ENCODE measurements at regions not wholly inside any gene's neighbourhood (a gene's known extent, or its start where the extent isn't known, plus 50 kb on each side); places are given as distances from the start of the nearest gene placed in this dataset.

- CTCF ChIA-PET: no interaction called here
- no peaks in the 10 kb centered on the region for H3K9me3 Mint-ChIP-seq
- POLR2A ChIA-PET: no interaction called here
- no peak for DNase-seq
- no peaks in the 10 kb centered on the region for H3K36me3 Mint-ChIP-seq (ENCODE audit: low read depth)
- no peak overlapping the region for H3K4me3 Mint-ChIP-seq
- no peak overlapping the region for H3K27ac Mint-ChIP-seq
- H3K27me3 Mint-ChIP-seq: peaks cover 2% of the 10 kb centered on the region
- no peaks in the 10 kb centered on the region for H3K4me1 Mint-ChIP-seq
Measured at GRCh38 chr5:172573986-172574870, 66.8 kb upstream of the NEURL1B start.

GRCh38 chr5:172573120-172573882, 67.8 kb upstream of the NEURL1B start:
- CTCF ChIA-PET: no interaction called here
- Mint-ChIP-seq H3K9me3 (no peaks in the 10 kb centered on the region), H3K36me3 (ENCODE audit: low read depth) (no peaks in the 10 kb centered on the region)

DNA sequence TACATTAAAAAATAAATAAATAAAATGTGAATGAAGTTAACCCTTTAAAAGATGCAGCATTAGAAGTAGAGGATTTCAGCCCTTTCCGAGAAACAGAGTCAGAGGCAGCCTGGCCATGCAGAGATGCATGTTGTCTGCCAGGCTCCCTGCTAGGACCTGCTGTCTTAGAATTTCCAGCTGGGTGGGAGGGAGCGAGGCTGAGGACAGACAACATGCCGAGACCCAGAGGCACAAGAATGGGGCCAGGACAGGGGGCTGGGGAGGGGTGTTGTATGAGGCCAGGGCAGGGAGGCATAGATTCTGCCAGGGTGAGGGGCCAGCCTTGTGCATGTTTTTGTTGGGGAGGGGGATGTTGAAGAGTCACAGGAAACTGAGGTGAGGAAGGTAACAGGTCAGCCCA, 68.6 kb upstream of the NEURL1B start:
- DNase-seq: no peak
- ChIA-PET CTCF (no interaction called here), POLR2A (no interaction called here)
- H3K4me3 Mint-ChIP-seq: no peak overlapping the region
- H3K4me1 Mint-ChIP-seq: no peaks in the 10 kb centered on the region
- no peaks in the 10 kb centered on the region for H3K9me3 Mint-ChIP-seq
- H3K27me3 Mint-ChIP-seq: peaks cover 2% of the 10 kb centered on the region
- H3K36me3 Mint-ChIP-seq (ENCODE audit: low read depth): no peaks in the 10 kb centered on the region
- H3K27ac Mint-ChIP-seq: no peak overlapping the region

More at GRCh38 chr5:172573120-172573882, 67.8 kb upstream of the NEURL1B start:
- H3K27ac Mint-ChIP-seq: no peak overlapping the region
- no peak overlapping the region for H3K4me3 Mint-ChIP-seq
- H3K4me1 Mint-ChIP-seq: no peaks in the 10 kb centered on the region
- no peak for DNase-seq
- H3K27me3 Mint-ChIP-seq: peaks cover 2% of the 10 kb centered on the region
- POLR2A ChIA-PET: no interaction called here

- no peak for DNase-seq
- H3K36me3 Mint-ChIP-seq (ENCODE audit: low read depth): no peaks in the 10 kb centered on the region
- CTCF ChIA-PET: no interaction called here
- no peak overlapping the region for H3K4me3 Mint-ChIP-seq
- no peaks in the 10 kb centered on the region for H3K9me3 Mint-ChIP-seq
- POLR2A ChIA-PET: no interaction called here
- H3K4me1 Mint-ChIP-seq: no peaks in the 10 kb centered on the region
- H3K27me3 Mint-ChIP-seq: peaks cover 2% of the 10 kb centered on the region
- no peak overlapping the region for H3K27ac Mint-ChIP-seq
Measured at GRCh38 chr5:172571892-172572291, 69.2 kb upstream of the NEURL1B start.

DNA sequence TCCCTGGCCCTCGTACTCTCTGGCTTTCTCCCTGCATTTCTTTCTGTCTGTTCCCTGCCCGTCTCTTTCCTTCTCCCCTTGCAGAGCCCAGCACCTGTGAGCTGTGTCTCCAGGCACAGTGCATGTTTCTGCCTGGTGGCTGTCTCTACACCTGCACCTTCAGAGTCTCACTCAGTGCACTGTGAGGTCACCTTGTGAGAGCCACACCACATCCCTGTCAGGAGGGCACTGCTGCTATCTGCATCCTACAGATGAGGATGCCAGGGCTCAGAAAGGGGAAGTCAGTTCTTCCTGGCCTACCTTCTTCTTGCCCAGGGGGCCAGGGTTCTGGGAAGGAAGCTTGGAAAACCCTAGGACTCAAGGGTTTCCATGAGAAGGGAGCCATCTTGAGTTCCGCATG, 69.7 kb upstream of the NEURL1B start:
- Mint-ChIP-seq H3K9me3 (no peaks in the 10 kb centered on the region), H3K4me3 (no peak overlapping the region), H3K36me3 (ENCODE audit: low read depth) (no peaks in the 10 kb centered on the region), H3K27me3 (peaks cover 2% of the 10 kb centered on the region), H3K4me1 (no peaks in the 10 kb centered on the region), H3K27ac (no peak overlapping the region)
- POLR2A ChIA-PET: no interaction called here
- no peak for DNase-seq
- CTCF ChIA-PET: no interaction called here

DNA sequence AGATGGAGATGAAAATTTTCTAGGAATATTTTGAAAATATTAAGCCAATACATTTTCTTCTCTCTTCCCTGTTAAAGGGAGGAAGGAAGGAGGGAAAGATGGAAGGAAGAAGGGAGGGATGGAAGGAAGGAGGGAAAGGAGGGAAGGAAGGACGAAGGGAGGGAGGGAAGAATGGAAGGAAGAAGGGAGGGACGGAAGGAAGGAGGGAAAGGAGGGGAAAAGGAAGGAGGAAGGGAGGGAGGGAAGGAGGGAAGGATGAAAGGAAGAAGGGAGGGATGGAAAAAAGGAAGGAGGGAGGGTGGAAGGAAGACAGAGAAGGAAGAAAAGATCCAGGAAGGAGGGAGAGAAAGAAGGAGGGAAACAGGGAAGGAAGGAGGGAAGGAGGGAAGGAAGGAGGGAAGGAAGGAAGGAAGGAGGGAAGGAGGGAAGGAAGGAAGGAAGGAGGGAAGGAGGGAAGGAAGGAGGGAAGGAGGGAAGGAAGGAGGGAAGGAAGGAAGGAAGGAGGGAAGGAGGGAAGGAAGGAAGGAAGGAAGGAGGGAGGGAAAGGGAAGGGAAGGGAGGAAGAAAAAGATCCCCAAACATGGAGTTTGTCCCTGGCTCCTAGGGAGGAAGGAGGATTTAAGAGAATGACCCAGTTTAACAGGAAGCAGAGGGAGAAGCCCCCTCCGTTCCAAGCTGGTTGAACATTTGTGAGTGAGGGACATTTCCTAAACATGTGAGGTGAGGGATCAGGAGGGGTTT, 70.3 kb upstream of the NEURL1B start:
- H3K27me3 Mint-ChIP-seq: peaks cover 2% of the 10 kb centered on the region
- no peaks in the 10 kb centered on the region for H3K4me1 Mint-ChIP-seq
- no peak overlapping the region for H3K27ac Mint-ChIP-seq
- no peaks in the 10 kb centered on the region for H3K36me3 Mint-ChIP-seq (ENCODE audit: low read depth)
- ChIA-PET POLR2A (no interaction called here), CTCF (no interaction called here)
- no peak for DNase-seq
- H3K9me3 Mint-ChIP-seq: no peaks in the 10 kb centered on the region
- no peak overlapping the region for H3K4me3 Mint-ChIP-seq

DNA sequence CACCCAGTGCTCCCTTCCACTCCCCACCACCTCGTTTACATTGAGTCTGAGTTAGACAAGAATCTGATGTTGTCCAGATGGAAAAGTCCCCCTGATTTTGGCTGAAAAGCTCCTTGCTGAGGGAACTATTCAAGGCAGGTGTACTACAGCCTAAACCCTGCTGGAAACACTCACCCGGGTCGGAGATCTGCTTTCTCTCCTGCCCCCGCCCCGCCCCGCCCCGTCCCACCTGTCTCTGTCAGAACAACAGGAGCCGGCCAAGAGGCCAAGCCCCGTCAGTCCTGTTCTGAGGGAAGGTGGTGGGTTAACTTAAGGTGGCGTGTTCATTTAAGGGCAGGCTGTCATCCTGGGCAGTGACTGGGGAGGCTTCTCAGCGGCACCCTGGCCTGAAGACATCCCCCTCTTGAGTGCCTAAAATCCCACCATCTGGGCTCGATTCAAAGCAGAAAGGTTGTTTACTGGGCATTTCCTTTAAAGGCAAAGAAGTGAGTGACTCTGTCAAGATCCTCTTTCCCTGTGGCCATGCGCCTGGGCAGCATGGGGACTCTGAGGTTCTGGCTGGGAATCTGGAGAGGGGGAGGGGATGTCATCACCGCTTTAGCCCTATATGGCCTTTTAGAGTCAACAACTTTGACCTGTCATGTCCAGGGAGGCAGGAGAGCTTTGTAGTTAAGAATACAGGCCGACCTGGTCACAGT, 71.1 kb upstream of the NEURL1B start:
- Mint-ChIP-seq H3K4me3 (no peak overlapping the region), H3K27ac (no peak overlapping the region), H3K27me3 (peaks cover 2% of the 10 kb centered on the region), H3K36me3 (ENCODE audit: low read depth) (no peaks in the 10 kb centered on the region), H3K4me1 (no peaks in the 10 kb centered on the region), H3K9me3 (no peaks in the 10 kb centered on the region)
- ChIA-PET POLR2A (no interaction called here), CTCF (no interaction called here)
- DNase-seq: no peak

GRCh38 chr5:172568308-172568910, 72.7 kb upstream of the NEURL1B start:
- peaks cover 2% of the 10 kb centered on the region for H3K27me3 Mint-ChIP-seq
- no peak for DNase-seq
- H3K9me3 Mint-ChIP-seq: no peaks in the 10 kb centered on the region
- H3K4me1 Mint-ChIP-seq: no peaks in the 10 kb centered on the region
- H3K4me3 Mint-ChIP-seq: no peak overlapping the region
- CTCF ChIA-PET: no interaction called here
- H3K36me3 Mint-ChIP-seq (ENCODE audit: low read depth): no peaks in the 10 kb centered on the region
- POLR2A ChIA-PET: no interaction called here
- H3K27ac Mint-ChIP-seq: no peak overlapping the region

DNA sequence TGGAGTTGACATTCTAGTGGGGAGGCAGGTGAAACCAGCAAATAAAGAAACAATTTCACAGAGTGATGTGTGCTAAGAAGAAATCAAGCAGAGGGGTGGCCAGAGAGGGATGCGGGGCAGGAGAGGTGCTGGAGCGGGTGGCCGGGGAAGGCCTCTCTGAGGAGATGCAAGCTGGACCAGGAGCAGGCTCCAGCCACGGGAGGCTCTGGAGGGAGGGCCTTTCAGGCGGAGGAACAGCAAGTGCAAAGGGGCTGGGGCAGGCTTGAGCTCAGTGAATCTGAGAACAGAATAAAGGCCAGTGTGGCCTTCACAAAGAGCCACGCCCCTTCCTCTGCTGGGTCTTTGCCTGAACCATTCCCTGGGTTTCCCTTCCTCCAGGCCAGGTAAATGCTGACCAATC, 73.2 kb upstream of the NEURL1B start:
- no peaks in the 10 kb centered on the region for H3K36me3 Mint-ChIP-seq (ENCODE audit: low read depth)
- H3K4me1 Mint-ChIP-seq: no peaks in the 10 kb centered on the region
- peaks cover 2% of the 10 kb centered on the region for H3K27me3 Mint-ChIP-seq
- DNase-seq: no peak
- H3K9me3 Mint-ChIP-seq: no peaks in the 10 kb centered on the region
- no peak overlapping the region for H3K4me3 Mint-ChIP-seq
- ChIA-PET CTCF (no interaction called here), POLR2A (no interaction called here)
- H3K27ac Mint-ChIP-seq: no peak overlapping the region

DNA sequence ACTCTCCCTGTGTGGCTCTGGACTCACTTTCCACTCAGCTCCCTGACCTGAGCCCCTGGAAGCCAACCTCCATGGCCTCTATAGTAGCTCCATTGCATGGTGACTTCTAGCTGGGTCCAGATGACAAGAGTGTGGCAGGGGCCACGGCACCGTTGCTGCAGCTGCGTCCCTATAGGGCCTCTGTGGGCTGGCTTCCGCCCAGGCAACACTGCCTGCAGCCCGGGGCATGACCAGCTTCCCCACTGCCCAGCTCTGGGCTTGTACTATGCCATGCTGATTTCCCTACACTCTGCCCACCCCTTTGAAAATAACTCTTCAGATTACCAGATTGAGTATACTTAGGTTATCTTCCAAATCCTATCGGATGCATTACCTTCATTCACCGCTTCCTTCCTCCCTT, 73.8 kb upstream of the NEURL1B start:
- no peak overlapping the region for H3K27ac Mint-ChIP-seq
- no peaks in the 10 kb centered on the region for H3K36me3 Mint-ChIP-seq (ENCODE audit: low read depth)
- H3K4me1 Mint-ChIP-seq: no peaks in the 10 kb centered on the region
- H3K9me3 Mint-ChIP-seq: no peaks in the 10 kb centered on the region
- peaks cover 2% of the 10 kb centered on the region for H3K27me3 Mint-ChIP-seq
- CTCF ChIA-PET: no interaction called here
- POLR2A ChIA-PET: no interaction called here
- no peak overlapping the region for H3K4me3 Mint-ChIP-seq
- DNase-seq: no peak

DNA sequence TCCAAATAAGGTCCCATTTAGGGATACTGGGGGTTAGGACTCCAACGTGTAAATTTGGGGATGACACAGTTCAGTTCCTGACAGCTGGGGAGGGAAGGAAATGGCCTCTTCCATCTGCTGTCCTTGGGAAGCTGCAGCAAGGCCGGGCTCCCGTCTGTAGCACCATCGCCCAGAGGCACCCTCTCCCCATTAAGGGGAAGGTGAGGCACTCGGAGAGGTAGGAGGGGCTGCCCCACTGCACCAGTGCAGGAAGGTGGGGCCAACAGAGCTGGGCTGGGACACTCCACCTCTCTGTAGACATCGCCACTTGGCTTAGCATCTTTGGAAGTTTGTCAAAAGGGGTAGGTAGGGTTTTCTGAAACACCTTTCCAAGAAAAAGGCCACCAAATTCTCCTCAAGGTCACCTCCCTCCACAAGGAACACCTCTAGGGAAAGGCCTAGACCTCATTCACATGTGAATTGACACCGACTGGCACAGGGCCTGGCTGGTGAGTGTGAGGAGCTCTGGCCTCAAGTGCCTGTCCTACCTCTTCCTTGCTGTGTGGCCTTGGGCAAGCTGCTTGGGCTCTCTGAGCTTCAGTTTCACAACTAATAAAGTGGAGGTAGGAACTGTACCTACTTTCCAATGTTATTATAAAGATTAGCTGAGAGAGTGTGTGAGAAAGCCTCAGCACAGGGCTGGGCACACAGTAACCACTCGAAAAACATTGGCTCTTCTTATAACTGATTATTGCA, 75.0 kb upstream of the NEURL1B start:
- Mint-ChIP-seq H3K27ac (no peak overlapping the region), H3K4me1 (no peaks in the 10 kb centered on the region), H3K9me3 (no peaks in the 10 kb centered on the region), H3K36me3 (ENCODE audit: low read depth) (no peaks in the 10 kb centered on the region), H3K27me3 (peaks cover 2% of the 10 kb centered on the region), H3K4me3 (no peak overlapping the region)
- ChIA-PET CTCF (interaction anchor here (1.3 kb wide), 1 partner anchor 10 kb away, joined by 4 read pairs; no protein-coding TSS in a partner anchor), POLR2A (no interaction called here)
- no peak for DNase-seq

- DNase-seq: no peak
- CTCF ChIA-PET: interaction anchor here (1.3 kb wide), 1 partner anchor 10 kb away, joined by 4 read pairs; no protein-coding TSS in a partner anchor
- no peaks in the 10 kb centered on the region for H3K9me3 Mint-ChIP-seq
- H3K4me1 Mint-ChIP-seq: no peaks in the 10 kb centered on the region
- POLR2A ChIA-PET: no interaction called here
- H3K27ac Mint-ChIP-seq: no peak overlapping the region
- no peaks in the 10 kb centered on the region for H3K36me3 Mint-ChIP-seq (ENCODE audit: low read depth)
- H3K4me3 Mint-ChIP-seq: no peak overlapping the region
- H3K27me3 Mint-ChIP-seq: peaks cover 4% of the 10 kb centered on the region
Measured at GRCh38 chr5:172565455-172565854, 75.6 kb upstream of the NEURL1B start.

Data from activated CD4-positive, alpha-beta memory T cell treated with anti-CD3 and anti-CD28 coated beads, Interleukin-2, amount 10 ng/mL, durations not matched to agents 7 days and 5 days (primary cell).